PFSK-1 (cell line): ENCODE measurements at regions not wholly inside any gene's neighbourhood (a gene's known extent, or its start where the extent isn't known, plus 50 kb on each side); places are given as distances from the start of the nearest gene placed in this dataset.

Experiments used
- REST ChIP-seq, 2 experiments: IDR thresholded peaks; 2 replicates each; pipeline versions ENCODE4 v1.6.1 to v1.8.0; 2011 to 2012; ENCODE audit warnings: low read depth in 2 of 2, low read length in 2 of 2, control low read depth in 1 of 2, inconsistent platforms in 1 of 2, mild to moderate bottlenecking in 1 of 2, moderate library complexity in 1 of 2; ENCODE audit not compliant: insufficient read depth in 1 of 2
- SIN3A ChIP-seq: IDR thresholded peaks from 2 replicates; pipeline ENCODE4 v1.6.1; 2012; ENCODE audit warnings: mild to moderate bottlenecking, low read length, moderate library complexity, borderline replicate concordance; ENCODE audit not compliant: insufficient read depth

- no peak for TF ChIP-seq REST (IDR thresholded peaks at IDR 0.05; ENCODE audit: insufficient read depth in 1 of 2, low read depth in 2 of 2, low read length in 2 of 2)
- TF ChIP-seq SIN3A, result no peak
Observed at GRCh38 chr3:152213203-152213602, 55.5 kb upstream of the MBNL1 start.
